Suppressor macrophage (primary cell): ENCODE measurements at regions not wholly inside any gene's neighbourhood (a gene's known extent, or its start where the extent isn't known, plus 50 kb on each side); places are given as distances from the start of the nearest gene placed in this dataset.
A peak's percentile ranks its signal among the peaks of the same experiment; 100 is the strongest.
"Not testable (repeated sequence)": the region's sequence is repeated elsewhere in the genome, so short reads cannot be mapped to it uniquely, and the experiment has no call there.

ENCODE experiments used
- DNase-seq, 4 experiments: peaks; one replicate each; pipeline ENCODE4 v3.0.0-alpha.2; 2020 to 2022

DNA sequence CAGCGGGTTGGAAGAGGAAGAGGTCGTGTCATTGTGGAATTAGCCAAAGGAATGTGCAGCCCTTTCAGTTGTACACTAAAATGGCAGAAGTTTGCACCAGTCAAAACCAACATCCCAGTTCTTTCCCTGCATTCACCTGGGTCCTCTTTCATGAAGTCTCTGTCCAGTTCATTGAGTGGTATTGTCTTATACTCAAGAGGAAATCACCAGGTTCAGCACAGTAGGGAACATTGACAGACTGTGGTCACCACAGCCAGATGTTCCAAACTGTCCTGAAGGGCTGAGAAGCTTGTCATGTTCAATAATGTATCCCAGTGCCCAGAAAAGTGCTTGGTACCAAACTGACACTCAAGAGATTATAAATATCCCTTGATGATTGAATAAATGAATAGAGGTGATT, 131.6 kb downstream of the GLUL start:
- DNase-seq: peak in 1 of 4 experiments; percentile 20

DNA sequence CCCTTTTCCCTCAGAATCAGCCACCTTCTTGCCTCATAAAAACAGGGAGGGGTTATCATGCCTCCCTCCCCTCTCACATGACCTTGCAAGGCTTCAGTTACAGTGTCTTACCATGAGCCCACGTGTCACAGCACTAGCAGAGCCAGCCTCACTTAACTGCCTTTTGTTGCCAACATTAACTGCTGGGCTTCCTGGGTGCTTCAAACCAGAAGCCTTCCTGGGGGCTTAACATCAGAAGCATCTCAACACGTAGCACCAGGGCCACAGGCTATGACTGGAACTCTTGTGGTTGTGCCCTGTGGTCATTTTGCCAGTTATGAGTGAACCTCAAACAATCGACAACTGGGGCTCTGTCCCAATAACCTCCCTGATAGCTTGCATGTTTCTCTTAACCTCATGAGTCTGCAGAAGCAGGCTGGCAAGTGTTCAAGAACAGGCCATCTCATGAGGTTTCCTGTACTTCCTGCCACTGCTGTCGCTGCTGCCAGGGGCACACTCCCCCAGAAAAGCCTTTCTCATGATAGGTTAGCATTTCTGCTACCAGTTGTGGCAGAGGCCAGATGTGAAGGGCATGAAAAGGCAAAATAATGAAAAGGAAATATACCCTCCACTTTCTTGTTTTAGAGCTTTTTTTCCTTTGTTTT, 132.2 kb downstream of the GLUL start:
- peak; percentile 74 to 88 (median 84) for DNase-seq

DNA sequence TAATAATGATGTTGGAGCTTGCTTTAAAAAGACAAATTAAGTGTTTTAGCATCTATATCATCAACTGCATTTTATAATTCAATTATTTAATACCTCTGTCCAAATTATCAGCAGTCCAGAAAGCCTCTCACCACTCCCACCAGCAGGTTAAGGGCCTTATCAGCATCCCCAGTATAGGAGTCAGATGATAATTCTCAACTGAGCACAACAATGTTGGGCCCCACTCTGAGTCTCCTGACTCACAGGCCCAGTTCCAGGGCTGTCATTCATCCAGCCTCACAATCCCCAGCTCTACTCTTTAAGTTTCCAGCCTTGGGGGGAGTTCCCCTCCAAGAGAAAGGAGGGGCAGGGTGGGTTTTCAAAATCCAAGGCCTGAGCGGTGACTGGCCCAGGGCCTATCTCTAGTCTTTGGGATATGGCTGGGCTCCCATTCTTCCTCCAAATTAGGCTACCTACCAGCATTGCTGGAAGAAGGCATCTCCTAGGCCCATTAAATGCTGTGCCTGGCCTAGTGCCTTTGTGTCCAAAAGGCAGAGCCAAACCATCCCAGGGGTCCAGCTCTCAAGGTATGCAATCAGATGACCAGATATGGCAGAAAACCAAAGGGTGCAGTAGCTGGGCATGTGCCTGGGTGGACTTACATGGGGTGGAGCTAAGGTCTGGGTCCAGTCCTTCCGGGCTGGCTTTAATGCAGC, 134.1 kb downstream of the GLUL start:
- DNase-seq: no peak

DNA sequence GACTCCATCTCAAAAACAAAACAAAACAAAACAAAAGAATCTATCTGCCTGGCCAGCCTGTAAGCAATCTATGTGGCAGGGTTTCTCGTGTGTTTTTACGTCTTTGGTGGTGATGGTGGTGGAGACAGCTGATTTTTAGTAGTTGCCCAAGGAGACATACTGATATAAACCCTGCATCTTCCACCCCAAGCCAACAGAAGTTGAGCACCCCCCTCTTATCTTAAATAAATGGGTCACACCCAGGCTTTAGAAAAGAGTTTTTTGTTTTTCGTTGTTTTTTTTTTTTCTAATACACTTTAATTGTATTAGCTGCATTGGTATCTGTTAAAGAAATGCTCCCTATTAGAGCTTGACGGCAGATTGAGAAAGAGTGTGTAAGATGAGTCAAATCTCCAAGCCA, 134.7 kb downstream of the GLUL start:
- DNase-seq: no peak

DNA sequence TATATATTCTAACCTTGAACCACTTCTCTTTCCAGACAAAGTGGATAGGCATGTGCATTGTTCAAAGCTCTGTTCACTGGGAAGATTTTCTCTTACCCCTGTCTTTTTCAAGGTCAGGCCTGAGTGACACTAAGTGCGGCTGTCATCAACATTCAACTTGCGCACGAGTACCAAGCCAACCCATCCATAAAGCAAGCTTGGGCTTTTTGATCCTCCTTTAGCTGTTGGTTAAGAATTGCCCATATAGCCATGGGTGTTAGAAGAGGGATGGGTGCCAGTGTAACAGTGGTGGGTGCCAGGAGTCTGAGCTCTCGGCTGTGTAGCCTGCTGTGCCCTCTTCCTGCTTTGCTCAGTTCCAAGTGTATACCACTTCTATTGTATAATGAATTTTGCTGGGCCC, 136.1 kb downstream of the GLUL start:
- DNase-seq: no peak

DNA sequence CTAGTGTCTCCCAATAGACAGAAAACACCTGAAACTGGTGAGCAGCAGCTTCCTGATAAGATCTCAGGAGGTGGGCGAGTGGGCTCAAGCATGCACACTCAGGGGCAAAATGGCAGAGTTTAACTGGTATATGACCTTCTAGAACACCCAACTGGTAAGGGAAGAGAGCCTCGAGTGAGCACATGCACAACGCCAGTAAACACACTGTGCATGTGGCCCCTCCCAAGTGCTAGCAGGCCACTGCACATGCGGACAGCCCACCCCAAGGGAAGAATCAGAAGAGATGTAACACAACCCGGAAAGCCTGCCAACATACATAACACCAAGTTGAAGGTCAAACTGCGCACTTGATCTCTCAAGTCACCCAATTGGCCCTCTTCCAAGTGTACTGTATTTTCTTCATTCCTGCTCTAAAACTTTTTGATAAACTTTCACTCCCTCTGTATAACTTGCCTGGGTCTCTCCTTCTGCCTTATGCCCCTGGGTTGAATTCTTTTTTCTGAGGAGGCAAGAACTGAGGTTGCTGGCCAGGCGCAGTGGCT, 138.2 kb downstream of the GLUL start:
- DNase-seq: no peak

DNA sequence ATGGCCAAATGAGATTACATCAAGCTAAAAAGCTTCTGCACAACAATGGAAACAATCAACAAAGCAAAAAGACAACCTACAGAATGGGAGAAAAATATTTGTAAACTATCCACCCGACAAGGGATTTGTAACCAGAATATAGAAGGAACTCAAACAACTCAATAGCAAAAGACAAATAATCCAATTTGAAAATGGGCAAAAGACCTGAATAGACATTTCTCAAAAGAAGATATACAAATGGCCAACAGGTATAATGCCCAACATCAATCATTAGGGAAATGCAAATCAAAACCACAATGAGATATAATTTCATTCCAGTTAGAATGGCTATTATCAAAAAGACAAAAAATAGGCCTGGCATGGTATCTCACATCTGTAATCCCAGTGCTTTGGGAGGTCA, 140.0 kb downstream of the GLUL start:
- no peak for DNase-seq

DNA sequence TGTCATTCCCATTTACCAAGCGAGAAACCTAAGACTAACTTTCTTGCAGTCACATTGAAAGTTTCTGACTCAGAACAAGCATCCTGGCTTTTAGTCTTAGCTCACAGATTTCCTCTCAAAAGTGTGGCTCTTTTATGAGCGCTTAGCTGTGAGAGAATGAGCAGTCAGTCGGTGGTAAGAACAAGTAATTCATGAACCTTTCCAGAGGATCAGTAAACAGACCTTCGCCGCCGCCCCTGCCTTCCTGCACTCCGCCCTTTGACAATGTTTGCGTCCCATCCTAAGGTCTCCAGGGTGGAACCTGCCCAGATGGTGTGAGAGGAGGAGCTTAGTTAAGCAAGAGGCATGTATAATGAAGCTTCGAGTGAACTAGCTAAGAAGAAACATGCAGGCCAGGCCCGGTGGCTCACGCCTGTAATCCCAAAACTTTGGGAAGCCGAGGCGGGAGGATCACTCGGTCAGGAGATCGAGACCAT, 142.4 kb downstream of the GLUL start:
- no peak for DNase-seq

DNA sequence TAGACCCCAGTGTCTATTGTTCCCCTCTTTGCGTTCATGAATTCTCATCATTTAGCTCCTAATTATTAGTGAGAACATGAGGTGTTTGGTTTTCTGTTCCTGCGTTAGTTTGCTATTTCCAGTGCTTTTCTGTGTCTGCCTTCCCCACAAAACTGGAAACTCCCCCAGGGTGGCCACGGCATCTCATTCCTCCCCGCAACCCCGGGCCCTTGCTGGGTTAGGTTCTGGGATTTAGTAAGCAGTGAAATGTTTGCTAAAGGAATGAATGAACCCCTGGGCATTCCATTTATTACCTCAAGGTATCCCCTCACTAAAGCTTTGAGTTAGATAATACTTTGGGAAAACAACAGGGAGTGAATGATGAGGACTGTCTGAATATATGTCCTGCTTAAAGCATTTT, 142.9 kb downstream of the GLUL start:
- no peak for DNase-seq

DNA sequence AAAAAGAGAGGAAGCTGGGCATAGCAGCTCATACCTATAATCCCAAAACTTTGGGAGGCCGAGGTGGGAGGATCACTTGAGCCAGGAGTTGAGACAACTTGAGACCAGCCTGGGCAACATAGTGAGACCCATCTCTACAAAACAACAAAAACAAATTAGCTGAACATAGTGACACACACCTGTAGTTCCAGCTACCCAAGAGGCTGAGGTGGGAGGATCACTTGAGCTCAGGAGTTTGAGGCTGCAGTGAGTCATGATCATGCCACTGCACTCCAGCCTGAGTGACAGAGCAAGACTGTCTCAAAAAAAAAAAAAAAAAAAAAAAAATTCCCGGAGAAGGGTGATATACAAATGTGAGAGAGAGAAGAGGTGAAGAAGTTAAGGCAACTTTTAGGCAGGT, 143.8 kb downstream of the GLUL start:
- DNase-seq: not testable (repeated sequence)

DNA sequence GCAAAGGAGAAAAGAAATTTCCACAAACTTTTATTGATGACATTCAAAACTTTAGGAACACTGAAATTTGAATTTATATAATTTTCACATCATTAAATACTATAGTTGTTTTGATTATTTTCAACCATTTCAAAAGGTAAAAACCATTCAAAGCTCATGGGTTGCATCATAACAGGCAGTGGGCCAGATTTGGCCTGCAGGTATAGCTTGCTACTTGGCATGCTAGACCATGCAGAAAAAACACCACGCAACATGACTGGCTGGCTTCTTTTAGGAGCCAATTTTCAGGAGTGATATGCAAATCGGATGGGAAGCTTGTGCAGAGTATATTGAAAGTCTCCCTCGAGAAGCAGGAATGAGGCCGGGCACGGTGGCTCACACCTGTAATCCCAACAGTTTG, 144.8 kb downstream of the GLUL start:
- DNase-seq: no peak

DNA sequence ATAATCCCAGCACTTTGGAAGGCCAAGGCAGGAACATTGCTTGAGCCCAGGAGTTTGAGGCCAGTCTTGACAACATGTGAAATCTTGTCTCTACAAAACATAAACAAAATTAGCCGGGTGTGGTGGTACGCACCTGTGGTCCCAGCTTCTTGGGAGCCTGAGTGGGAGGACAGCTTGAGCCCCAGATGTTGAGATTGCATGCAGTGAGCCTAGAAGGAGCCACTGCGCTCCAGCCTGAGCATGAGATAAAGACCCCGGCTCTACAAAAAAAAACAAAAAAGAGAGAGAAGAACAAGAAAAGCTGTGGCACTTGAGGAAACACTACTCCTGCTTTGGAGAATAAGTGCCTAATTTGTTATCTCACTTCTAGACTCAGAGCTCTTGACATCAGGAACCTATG, 146.6 kb downstream of the GLUL start:
- DNase-seq: no peak

DNA sequence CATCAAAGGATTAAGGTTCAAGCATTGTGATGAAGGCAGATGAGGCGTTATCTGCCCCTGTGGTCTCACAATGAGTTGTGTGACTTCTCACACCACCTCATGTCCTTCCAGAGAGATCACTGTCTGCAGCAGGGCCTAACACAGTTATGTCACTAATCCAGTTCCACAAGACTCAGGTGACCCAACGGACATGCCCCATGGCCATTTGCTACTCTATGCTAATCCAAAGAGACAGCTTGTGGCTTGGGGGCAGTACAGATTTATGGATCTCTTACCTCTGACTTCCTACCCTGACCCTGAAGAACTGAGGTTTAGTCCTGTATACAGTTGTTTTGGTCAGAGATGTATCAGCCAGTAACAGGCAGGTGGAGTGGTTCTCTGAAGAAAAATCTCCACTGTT, 147.1 kb downstream of the GLUL start:
- DNase-seq: no peak

DNA sequence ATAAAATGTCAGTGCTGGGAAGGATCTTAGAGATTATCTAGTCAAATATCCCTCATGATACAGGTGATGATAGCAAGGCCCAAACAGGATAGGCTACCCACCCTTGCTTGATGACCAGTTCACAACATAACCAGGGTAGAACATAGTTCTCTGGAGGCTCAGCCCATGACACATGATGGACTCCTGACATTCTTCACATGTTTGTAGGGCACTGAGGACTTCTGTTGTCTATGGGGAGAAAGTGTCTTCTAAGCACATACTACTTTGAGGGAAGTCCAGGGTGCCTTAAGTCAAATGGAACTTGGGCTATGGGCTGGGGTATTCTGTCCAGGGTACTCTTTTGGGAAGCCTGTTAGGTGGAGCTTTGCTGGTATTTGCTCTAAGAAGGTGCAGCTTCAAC, 148.9 kb downstream of the GLUL start:
- no peak for DNase-seq

DNA sequence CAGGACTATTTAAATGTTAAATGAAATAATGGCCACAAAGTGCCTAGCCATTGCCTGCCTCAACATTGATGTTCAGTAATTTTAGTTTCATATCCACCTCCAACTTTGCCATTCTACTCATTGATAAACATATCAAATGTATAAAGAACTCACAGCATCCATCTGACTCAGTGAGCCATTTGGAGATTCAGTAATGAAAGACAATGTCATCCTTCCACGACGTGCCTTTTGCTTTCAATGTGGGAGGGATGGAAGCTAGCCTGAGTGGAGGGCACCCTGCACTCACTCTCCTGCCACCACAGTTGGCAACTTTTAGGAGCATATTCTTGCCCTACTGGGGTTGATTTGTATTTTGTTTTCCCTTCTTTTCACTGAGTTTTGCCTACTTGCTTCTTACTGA, 151.5 kb downstream of the GLUL start:
- no peak for DNase-seq

DNA sequence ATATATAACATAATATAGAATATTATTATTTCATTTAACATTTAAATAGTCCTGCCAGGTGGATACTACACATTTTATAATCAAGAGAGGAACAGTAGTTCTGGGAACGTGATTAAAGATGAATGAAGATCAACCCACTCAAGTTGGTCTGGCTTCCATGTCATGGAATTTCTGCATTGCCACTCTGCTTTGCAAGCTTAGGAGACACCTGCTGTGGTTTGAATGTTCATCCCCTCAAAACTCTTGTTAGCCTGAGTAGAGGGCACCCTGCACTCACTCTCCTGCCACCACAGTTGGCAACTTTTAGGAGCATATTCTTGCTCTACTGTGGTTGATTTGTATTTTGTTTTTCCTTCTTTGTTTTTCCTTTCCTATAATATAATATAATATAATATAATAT, 153.2 kb downstream of the GLUL start:
- no peak for DNase-seq

DNA sequence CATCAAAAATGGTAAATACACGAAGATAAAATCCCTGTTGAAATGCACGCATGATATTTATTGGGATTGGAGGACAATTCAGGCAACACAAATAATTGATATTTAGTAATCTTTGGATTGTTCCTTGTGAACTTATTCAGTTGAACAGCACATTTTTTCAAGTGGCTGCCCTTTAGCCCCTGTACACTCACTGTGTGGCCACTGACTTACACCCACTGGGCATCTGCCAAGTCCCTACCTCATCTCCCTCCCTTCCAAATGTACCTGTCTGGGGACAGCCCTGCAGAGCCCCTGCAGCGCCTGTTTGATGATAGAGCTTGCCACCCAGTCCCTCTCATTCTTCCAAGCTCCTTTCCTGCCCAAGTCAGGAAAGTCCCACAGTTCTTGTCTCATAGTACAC, 154.3 kb downstream of the GLUL start:
- DNase-seq: no peak

DNA sequence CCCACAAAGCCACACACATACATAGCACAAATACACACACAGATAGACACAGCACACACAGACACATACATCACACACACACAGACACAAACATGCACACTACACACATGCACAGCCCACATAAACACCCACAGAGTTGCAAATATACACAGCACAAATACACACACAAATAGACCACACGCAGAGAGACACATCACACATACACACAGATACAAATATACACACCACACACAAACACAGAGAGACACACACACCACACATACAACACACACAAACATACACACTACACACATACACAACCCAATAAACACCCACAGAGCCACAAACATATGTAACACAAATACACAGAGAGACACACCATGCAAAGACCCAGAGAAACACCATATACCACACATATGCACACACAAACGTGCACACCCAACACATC, 154.9 kb downstream of the GLUL start:
- no peak for DNase-seq

DNA sequence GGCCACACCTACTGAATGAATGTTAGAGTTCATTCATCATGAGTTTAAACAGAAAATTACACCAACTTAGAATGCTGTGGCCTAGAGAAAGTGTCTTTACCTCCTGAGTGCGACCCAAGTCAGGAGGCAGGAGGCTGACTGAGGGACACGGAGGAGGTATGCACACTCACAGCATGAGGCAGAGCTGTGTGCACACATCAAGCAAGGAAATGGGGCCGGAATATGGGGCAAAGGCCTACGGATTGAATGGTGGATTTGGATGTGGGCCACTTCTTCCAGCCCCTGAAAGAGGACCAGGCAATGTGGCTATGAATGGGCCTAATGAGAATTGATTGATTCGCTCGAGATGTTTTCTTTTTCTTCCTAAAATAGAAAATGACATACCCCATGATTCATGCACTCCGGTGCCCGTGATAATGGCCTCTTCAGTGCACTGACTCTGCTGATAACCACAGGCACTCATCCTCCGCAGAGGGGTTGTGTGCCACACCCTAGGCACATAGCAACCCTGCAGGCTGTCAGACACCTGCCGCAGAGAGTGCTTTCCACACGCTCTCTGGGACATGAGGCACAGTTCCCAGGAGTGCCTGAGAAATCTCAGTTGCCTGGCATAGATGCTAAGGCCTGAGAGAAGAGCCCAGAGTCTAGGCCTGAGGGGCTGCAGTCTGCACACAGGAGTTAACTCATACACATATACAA, 155.5 kb downstream of the GLUL start:
- no peak for DNase-seq

DNA sequence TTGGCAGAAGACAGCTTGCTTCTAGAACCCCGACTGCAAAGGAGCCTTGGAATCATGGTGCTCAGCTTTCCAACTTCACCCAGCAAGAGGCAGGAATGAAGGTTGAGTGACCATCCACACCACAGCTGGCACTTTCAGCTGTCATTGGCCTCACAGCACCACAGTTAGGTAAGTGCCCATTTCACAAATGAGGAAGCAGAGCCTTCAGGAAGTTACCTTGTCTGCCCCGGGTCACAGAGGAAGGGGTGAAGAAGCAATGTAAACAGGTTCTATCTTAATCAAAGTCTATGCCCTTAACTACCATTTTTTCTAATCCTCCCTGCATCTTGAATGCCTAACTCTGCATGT, 156.0 kb downstream of the GLUL start:
- DNase-seq: peak in 3 of 4 experiments; percentile 16 to 32 (median 28)

DNA sequence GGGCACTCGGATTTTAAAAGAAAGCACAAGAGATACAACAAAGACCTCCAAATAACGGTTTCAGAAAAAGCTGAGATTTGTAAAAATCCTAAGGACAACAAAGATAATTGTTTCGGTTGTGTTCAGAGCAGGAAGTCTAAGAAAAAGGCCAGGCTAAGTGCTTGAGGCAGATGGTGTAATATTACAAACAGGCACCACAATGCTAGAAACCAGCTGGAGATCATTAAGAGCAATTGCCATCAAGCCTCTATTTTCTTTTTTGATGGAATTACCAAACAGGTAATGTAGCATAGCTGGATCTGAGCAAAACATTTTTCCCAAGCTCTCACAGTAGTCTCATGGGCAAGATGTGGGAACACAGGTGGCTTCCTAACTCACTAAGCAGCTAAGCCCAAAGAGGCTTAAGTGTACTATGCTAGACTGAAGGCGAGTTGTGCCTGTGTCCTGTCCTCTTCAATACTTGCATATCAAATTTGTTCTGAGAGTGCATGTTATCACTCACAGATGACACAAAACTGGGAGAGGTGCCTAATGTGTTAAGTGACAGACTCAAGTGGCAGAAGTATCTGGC, 161.6 kb downstream of the GLUL start:
- DNase-seq: no peak

DNA sequence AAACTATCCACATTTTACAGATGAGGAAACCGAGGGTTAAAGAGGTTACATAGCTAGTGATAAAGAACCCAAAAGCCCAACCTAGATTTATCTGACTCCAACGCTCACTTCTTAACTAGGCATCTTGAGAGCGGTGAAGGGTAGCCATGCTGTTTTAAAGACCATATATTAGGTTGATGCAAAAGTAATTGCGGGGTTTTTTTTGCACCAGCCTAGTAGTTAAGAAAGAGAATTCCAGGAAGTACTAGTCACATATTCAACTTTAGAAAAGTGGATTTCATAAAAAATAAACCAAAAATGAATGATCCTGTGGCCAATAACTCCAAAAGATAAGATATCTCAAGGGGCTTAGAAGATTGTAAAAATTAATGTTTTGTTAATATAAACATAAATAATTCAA, 162.1 kb downstream of the GLUL start:
- DNase-seq: no peak

DNA sequence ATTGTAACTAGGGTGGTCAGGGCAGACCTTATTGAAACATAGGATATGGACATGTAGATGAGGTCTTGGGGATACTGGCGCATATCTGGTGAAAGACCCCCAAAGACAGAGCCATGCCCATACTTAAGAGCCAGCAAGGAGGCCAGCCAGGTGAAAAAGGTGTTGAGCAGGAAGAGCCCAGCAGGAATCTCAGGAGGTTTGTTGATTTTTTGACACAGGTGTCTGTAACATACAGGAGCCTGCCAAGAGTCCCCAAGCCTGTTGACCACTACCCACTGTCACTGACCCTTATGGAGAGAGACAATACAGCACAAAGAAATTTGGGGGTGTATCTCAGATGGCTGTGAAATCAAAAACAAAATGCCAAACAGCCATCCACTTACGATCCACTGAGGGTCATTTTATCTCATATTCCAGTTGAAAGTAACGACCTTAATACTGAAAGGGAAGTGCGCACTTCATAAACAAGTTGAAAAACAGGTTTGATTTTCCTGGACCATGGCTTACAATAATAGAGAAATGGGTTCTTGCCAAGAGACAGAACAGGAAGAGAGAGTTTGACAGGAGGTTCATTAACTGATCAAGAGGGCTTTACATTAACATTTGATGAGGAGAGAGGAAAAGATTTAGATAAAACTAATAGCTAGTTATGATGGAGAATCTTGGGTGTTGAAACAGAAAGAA, 163.6 kb downstream of the GLUL start:
- DNase-seq: no peak
